GM18511 (cell line): ENCODE measurements at regions not wholly inside any gene's neighbourhood (a gene's known extent, or its start where the extent isn't known, plus 50 kb on each side); places are given as distances from the start of the nearest gene placed in this dataset.
"Not testable (repeated sequence)": the region's sequence is repeated elsewhere in the genome, so short reads cannot be mapped to it uniquely, and the experiment has no call there.

Experiments
- ATAC-seq: cut with Tn5 transposase; IDR thresholded peaks from one replicate; pipeline ENCODE4 v1.9.1; 2021; ENCODE audit warnings: mild to moderate bottlenecking, moderate library complexity; ENCODE audit not compliant: unreplicated experiment

DNA sequence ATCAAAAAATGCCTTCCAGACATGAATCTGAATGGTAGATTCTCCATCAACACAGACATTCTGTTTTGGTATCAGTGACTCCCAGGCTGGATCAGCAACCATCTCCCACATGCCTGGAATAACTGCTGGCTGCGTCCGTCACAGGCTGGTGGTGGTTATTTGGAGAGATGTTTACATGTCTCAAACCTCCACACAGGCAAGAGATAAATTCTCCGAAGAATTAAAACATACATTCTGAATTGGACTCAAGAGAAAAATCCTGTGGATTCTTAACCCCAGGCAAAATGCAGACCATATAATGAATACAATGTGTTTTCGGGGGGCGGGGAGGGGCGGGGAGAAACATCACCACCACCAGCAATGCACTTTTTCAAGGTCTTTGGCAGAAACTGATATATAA lies 108.2 kb downstream of the THBS2 start:
- ATAC-seq: no peak

DNA sequence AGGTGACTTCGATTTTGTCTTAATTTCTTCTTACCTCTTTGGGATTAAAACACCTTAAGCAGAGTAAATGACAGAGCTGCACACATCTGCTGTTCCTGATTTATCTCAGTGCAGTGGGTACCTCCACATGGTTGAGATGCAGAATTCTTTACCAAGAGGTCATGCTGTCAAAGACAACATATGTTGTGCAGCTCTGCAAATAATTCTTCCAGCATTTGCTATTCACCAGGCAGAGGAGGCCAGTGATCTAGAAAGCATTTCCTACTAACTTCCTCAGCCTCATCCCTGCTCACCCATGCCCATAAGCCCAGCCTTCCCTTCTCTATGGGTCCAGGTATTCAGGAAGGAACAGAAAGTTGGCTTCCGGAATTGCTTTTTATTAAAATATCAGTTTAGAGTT lies 109.3 kb downstream of the THBS2 start:
- no peak for ATAC-seq

DNA sequence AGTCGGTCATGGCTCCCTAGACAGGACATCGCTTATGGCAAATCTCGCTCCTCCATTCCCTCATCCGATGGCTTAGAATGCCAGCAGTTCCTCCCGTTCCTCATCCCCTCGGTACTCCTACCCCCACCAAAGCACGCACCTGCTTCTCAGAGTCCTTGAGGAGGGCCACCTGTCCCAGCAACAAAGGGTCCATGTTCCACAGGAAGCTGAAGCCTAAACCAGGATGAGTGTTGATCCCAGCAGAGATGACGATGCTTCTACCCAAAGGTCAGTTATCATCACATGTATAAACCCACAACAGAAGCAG lies 111.2 kb downstream of the THBS2 start:
- ATAC-seq: no peak

DNA sequence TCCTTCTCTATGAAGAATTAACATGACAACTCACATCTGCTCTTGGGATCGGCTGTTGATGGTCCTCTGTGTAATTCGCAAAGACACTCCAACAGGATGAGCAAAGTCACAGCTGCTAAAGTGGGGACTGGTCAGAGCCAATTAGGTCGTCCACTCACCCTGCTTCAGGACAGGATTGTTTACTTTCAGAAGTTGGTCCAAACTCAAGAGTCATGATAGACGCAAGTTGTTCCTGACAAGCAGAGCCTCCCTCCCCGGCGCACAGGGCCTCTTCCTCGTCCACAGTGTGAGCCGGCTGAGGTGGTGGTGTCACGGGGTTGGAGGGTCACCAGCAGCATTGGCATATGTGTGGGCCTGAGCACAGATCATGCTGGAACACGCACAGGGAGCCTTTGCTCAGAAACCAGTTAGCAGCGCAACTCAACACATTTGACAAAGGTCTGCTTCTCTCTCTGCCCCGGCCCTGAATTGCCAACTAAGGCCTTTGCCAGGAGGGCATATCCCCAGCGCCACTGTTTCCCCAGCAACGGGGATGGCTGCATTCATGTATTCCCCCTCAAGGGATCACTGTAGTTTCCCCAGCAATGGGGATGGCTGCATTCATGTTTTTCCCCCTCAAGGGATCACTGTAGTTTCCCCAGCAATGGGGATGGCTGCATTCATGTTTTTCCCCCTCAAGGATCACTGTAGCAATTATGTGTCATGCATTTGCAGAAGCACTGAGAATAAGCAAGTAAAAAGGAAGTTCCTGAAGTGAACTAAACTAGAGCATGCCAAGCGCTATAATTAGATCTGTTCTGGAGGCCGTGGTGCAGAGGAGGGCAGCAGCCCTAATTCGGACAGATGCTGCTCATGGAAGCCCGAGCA lies 111.7 kb downstream of the THBS2 start:
- ATAC-seq: no peak

DNA sequence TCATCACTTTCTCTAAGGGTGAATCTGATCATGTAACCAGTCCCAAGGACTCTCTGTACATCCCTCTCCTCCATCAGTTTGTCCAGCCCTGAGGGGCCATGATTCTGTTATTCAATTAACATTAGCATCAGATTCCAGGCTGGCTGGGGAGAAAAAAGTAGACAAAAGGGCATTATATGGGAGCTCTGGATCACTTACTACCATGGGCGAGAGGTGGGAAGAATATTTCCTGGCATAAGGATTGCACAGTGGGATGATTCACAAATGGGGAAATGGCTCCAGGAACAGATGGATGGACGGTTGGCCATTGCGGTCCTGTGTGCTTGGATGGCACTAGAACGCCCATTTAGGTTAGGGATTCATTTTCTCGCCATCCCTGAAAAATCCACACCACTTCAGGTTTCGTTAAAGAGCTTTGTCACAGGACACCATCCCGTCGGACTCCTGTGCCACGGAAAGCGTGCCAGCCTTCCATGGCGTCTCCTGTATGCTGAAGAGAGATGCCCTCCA lies 112.6 kb downstream of the THBS2 start:
- ATAC-seq: no peak

DNA sequence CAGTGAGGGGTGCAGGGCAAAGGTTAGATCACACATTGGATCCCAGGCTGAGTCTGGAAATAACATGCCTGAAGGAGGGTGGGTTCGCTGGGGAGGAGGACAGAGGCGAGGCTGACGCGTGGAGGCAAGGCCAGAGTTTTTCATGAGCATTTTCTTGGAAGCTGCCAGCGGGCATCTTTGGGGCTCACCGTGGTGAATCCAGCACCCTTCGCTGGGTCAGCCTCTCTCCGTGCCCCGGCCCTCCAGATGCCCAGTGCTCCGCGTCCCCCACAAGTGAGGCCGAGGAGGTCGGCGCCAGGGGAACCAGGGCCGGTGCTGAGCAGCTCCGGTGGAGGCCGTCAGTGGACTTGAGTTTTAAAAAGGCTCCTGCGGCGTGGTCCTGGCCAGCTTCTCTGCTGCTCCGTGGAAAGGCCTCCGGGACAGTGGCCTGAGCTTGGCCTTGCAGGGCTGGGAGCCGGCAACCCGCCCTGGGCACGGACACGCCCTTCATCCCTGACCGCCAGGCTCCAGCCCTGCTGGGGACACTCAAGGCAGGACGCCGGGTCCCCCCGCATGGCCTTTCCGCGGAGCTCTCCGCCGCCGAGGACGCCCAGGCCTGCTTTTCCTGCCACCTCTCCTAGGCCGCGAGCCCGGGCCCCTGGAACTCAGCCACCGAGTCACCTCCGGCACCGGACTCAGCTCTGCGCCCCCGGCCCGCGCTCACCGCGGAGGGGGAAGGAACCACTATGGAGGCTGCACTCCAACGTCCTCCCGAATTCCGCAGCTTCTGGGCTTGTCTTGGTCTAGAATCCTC lies 114.3 kb downstream of the THBS2 start:
- no peak for ATAC-seq

DNA sequence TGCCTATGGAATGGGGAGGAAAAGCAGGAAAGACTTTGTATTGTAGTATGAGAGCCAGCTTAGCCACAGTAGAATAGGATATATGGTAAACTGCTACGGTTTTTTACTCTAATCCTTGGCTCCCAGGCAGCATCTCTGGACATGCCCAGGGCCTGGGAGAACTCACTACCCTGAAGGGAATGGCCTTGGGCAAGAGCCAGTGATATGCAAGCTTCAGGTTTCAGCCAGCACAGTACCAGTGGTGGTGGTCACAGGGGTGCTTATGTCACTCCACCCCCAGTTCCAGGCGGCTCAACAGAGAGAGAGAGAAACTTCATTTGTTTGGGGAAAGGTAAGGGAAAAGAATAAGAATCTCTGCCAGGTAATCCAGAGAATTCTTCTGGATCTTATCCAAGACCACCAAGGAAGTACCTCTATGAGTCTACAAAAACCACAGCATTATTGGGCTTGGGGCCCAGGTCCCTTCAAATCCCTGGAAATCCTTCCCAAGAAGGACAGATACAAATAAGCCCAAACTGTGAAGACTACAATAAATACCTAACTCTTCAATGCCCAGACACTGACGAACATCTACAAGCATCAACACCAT lies 121.2 kb downstream of the THBS2 start:
- ATAC-seq: no peak

DNA sequence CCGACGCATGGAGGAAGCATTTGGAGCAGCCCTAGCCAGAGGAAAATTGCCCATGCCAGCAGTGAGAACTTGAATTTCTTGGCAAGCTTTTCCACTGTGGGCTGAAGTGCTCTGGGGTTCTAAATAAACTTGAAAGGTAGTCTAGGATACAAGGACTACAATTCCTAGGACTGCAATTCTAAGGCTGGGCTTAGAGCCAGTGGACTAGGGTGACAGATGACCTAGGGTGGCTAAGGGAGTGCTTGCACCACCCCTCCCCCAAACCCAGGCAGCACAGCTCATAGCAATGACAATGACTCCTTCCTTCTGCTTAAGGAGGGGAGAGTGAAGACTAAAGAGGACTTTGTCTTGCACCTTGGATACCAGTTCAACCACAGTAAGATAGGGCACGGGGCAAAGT lies 122.3 kb downstream of the THBS2 start:
- ATAC-seq: no peak

DNA sequence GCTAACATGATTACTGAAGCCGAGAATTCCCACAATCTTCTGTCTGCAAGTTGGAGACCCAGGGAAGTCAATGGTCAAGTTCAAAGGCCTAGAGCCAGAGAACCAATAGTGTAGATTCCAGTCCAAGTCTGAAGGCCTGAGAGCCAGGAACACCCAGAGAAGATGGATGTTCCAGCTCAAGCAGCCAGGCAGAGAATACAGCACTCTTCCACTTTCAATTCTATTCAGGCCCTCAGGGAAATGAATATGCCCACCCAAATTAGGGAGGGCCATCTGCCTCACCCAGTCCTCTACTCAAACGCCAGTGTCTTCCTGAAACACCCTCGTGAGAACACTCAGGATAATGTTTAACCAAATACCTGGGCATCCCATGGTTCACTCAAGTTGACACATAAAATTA lies 123.5 kb downstream of the THBS2 start:
- no peak for ATAC-seq

DNA sequence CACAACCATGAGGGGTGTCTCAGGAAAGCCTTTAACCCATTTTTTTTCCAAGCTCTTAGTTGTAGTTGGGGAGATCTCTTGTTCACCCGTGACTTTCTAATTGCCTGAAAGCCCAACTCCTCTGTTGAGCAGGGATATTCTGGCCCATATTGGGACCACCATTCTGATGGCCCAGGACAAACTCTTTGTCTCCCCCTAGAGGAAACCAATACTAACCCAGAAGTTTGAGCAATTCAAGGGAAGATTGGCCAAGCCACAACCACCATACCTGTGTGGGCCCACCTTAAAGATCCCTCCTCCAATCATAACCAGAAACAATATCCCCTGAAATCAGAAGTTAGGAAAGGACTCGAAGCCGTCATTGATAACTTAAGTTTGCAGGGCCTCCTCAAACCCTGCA lies 132.6 kb downstream of the THBS2 start:
- no peak for ATAC-seq

DNA sequence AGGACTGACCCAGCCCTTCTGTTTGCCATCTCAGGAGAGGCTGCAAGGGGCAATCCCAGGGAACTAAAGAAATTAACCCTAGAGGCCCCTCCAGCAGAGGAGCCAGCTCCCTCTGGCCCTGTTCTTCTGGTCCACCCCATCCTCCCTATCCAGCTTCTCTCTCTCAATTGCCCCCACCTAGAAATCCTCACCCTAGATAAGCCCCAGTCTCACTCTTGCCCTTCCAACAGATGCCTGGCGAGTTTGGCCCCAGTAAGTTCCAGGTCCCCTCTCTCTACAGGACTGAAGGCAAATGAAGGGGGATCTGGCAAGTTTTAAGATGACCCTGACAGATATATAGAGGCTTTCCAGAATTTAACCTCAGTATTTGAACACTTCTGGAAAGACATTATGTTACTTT lies 134.0 kb downstream of the THBS2 start:
- ATAC-seq: no peak

DNA sequence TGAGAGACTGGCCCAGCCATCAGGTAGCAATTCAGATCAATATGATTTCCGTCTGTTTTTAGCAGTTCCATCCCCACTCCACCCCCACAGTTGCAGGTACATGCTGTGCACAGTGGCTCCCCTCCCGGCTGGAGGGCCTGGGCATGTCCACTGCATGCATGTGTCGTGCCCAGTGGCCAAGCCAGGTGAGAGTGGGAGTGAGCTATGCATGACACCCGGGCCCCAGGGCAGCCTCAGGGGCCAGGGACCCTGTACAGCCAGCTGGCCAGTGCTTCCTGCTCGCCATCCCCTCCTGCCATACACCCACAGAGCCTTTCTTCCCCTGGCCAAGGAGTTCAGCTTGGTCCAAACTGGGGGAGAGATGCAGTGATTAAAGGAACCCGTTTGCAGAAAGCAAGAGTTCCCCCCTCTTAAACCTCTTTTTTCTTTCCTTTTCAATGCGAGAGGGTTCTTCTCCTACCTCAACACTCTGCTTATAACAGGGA lies 135.3 kb downstream of the THBS2 start:
- ATAC-seq: no peak

DNA sequence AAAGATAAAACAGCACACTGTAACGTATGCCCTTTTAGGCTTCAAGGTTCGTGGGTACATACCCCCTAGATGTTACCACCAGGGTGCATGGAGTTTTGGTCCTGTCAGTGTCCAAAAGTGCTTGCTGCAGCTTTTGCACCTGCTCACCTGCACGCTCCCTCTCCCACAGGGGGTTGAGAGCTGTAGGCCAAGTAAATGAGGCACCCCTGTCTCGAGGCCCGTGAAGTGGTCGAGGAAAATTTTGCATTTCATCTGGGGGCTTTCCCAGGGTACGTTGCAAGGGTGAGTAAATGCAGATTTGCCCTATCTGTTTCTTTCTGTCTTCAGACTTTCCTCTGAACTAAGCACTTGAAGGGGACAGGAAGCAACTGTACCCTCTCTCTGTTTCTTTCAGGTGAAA lies 136.0 kb downstream of the THBS2 start:
- no peak for ATAC-seq

DNA sequence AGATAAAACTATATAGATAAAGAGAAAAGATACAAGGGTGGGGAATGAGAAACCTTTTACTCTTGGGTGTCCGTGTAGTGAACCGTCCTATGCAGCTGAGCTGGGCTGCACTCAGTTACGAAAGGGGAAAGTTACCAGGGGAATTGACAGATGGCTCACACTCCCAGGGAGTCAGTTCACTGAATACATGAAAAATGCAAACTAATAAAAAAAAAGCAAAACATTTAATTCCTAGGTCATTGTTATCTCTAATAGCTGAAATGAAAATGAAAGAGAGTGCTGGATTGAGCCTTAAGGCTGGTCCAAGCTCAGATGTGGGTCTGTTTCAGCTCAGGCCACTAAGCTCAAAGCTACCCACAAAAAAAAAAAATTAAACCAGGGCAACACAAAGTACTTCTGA lies 138.0 kb downstream of the THBS2 start:
- peak; percentile 33 for ATAC-seq

DNA sequence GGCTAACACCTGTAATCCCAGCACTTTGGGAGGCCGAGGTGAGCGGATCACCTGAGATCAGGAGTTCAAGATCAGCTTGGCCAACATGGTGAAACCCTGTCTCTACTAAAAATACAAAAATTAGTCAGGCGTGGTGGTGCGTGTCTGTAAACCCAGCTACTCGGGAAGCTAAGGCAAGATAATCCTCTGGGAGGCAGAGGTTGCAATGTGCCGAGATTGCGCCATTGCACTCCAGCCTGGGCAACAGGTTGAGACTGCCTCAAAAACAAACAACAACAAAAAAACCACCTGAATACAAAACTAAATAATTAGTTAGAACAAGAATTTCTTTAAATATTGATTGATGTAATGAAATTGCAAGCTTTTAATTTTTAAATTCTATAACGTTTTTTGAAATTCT lies 139.0 kb downstream of the THBS2 start:
- ATAC-seq: not testable (repeated sequence)

DNA sequence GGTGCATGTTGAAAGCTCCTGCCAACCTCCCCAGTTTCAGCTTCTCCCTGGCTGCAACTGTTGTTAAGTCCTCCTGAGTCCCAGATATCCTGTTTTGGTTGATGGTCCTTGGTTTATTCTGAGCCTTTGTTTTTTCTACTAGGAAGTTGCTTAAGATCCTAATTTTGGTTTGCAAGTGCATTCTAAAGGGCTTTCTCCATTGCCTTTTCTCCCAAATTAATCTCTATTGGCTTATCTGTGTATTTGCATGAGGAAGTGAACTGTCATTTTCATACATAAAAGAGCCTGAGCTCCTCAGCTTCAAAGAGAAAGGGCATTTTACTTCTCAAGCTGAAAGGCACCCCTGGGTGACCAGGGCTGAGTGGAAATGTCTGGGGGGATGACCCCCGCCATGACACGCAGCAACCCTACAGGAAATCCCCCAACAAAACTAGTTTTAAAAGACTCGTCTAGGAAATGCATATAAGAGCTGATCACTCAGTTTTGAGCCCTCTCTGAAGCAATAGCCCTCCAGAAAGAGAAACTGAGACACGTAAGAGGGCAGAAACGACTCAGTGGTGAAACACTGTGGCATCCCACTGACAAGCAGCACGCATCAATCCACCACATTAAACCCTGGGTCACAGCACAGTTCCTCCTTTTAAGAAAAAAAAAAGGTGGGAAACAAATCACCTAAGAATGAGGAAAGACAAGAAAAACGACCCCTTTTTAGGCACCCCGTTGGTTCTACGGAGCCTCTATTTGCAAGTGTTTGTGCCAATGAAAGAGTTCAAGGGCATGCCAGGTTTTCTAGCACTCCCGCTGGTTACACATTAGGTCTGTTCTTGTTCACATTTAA lies 140.9 kb downstream of the THBS2 start:
- peak; percentile 88 for ATAC-seq

DNA sequence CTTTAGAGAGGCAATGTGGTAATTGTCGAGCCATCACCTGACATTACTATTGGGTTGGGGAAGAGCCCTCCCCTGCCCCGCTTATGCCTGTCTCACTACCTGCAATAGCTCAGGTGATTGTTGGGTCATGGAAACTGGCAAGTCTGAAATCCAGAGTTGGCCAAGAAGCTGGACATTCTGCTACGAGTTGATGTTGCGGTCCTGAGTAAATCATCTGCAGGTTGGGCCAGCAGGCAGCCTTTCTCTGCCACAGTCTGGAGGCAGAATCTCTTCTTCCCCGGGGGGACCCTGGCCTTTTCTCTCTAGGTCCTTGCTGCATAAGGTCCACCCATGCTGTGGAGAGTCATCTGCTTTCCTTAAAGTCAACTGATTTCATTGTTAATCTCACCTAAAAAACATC lies 142.4 kb downstream of the THBS2 start:
- ATAC-seq: no peak

DNA sequence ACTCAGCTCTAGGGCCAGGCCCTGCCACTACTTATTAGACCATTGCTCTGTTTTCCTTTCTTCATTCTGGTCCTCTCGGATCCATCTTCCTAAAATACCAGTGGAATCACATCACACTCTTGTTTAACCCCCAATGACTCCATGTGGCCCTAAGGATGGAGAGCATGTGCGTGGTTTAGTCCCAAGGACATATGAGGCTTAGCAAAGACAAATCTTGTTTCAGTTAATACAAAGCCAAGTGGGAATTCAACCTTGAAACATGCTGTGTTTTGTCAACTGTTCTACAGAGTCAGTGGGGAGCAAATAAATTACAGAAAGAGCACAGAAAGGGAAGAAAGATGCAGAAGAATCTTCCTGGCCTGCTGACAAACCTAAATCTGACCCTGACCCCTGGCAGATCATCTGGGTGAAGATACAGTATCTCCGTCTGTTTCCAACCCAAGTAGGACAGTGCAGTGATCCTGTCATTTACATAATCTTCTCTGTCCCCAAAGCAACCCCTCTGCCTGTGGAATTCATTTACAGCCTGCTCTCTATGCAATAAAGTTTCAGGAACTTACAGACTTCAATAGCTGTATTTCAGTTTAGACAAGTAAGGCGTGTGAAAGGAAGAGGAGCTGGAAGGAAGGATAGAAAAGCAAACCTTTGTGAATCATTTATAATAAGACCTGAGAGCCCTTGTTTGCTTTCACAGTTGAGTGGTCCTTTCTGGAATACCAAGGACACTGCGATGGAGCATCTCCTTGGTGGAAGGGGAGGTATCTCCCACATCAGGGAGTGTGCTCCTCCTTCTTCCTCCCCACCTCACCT lies 144.0 kb downstream of the THBS2 start:
- ATAC-seq: no peak

DNA sequence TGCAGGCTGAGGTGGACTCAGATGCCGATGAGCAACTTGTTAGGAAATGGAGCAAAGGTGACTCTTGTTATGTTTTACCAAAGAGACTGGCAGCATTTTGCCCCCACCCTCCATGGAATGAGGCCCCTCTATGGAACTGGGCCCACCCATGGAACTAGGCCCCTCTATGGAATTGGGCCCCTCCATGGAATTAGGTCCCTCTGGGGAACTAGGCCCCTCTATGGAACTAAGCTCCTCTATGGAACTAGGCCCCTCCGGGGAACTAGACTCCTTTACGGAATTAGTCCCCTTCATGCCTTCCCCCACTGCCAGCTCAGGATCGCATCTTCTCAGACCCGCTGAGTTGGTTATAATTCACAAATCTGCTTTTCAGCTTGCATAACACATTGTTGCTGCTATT lies 144.9 kb downstream of the THBS2 start:
- ATAC-seq: no peak

DNA sequence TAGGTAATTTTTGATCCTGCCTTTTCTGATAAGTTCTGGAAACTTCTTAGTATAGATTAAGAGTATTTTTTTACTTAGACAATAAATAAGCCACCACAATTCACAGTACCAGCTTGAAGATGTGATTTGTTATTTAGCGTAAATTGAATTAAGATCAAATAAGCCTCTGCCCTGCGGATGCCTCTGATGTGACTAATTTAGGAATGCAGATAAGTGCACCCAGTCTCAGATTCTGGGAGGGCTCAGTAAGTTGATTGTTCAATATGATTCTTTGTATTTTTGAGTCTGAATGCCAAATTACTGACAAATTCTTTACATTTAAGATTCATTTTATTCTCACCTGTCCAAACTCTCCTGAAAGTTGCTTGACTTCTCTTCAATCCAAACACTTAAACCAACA lies 147.5 kb downstream of the THBS2 start:
- no peak for ATAC-seq
